Pancreas (tissue), 10 donors: ENCODE measurements at regions not wholly inside any gene's neighbourhood (a gene's known extent, or its start where the extent isn't known, plus 50 kb on each side); places are given as distances from the start of the nearest gene placed in this dataset.
"Not testable (repeated sequence)": the region's sequence is repeated elsewhere in the genome, so short reads cannot be mapped to it uniquely, and the experiment has no call there.

Source experiments
- ATAC-seq, 4 donors: fragments of 200-7000 bp; cut with Tn5 transposase; one replicate each; pipeline versions ENCODE4 v1.8.0 to v1.9.1; 2020; ENCODE audit warnings: mild to moderate bottlenecking in 4 of 4, moderate library complexity in 4 of 4
- DNase-seq, 6 donors: peaks; one replicate each; pipeline ENCODE4 v3.0.0-alpha.2; 2020
- FAIRE-seq: peaks from 2 replicates; lab custom pipeline; 2012; peaks lifted over from hg19 to GRCh38; lab: Jason Lieb, UNC
- H3K27ac ChIP-seq, 4 donors: fragments of 200-600 bp; sonication (generic); 1 replicate in 3 of 4; 2 replicates in 1 of 4; pipeline versions ENCODE4 v1.5.0 to v1.8.0; 2020
- H3K27me3 ChIP-seq, 4 donors: fragments of 200-600 bp; one replicate each; pipeline ENCODE4 v1.8.0; 2021
- H3K36me3 ChIP-seq, 3 donors: fragments of 200-600 bp; sonication (generic) in 1 of 3; one replicate each; pipeline versions ENCODE4 v1.5.0 to v1.8.0; 2020 to 2021
- H3K4me1 ChIP-seq, 3 donors: fragments of 200-600 bp; one replicate each; pipeline ENCODE4 v1.8.0; 2021
- H3K4me3 ChIP-seq, 4 donors: fragments of 200-600 bp; sonication (generic) in 2 of 4; one replicate each; pipeline versions ENCODE4 v1.5.0 to v1.8.0; 2020 to 2021
- H3K9me3 ChIP-seq, 4 donors: fragments of 200-600 bp; one replicate each; pipeline ENCODE4 v1.8.0; 2021
- WGBS, 2 donors: extraction: QIAGEN DNeasy Blood & Tissue Kit; methylation state at CpG; one replicate each; pipeline ENCODE4 v1.1.7; 2013; 5-methylcytosine and 5-hydroxymethylcytosine counted together
- intact Hi-C, 3 donors: fragments of 100-400 bp; cut with DNase I; formaldehyde crosslinking; loops; one replicate each; pipeline versions ENCODE4 v1.11.1 to v1.14.2; 2022
- TF ChIP-seq, protein P1 (sequence below), 4 donors: fragments of 200-600 bp; sonication (generic) in 3 of 4; IDR thresholded peaks; one replicate each; pipeline versions ENCODE4 v1.5.0 to v1.8.0; 2021; ENCODE audit warnings: antibody characterized with exemption in 4 of 4
- donor health status: healthy with polysubstance abuse.
- donor health status: DM: no; HTN: no; CAD: no; lungs with moderate emphysema.
- donor health status: DM: no; HTN: no; CAD: no.
- donor health status: control.
- donor health status: control.
- donor health status: Bipolar disorder and iron deficiency.
- donor health status: DM: yes; HTN: yes; CAD: no.
- donor health status: DM: no; HTN: no; CAD: no.
- donor health status: DM: no; HTN: no; CAD: no.
- donor health status: DM: yes; HTN: yes; CAD: no.

DNA sequence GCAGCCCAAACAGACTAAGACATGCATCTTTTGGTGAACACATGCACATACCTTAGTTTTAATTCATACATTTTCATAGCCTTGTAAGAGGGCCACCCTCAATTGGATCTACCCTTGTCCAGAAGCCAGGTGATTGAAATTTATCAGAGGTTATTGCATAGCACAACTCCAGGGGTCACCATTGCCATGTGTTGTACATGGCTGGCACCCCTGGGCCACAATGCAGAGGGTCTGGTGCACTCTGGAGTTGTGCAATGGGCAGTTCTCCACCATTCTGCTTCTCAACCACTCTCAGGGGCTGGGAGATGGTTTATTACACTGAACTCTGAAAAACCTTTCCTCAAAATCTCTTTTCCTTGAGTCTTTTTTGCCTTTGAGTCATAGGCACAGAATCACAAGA, 184.4 kb upstream of the CXorf66 start:
- H3K36me3 ChIP-seq: no peaks in the 10 kb centered on the region
- intact Hi-C loops: no loop called here
- TF ChIP-seq, protein P1, sequence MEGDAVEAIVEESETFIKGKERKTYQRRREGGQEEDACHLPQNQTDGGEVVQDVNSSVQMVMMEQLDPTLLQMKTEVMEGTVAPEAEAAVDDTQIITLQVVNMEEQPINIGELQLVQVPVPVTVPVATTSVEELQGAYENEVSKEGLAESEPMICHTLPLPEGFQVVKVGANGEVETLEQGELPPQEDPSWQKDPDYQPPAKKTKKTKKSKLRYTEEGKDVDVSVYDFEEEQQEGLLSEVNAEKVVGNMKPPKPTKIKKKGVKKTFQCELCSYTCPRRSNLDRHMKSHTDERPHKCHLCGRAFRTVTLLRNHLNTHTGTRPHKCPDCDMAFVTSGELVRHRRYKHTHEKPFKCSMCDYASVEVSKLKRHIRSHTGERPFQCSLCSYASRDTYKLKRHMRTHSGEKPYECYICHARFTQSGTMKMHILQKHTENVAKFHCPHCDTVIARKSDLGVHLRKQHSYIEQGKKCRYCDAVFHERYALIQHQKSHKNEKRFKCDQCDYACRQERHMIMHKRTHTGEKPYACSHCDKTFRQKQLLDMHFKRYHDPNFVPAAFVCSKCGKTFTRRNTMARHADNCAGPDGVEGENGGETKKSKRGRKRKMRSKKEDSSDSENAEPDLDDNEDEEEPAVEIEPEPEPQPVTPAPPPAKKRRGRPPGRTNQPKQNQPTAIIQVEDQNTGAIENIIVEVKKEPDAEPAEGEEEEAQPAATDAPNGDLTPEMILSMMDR (IDR thresholded peaks at IDR 0.05): no peak
- no peak for DNase-seq
- FAIRE-seq: no peak
- H3K27ac ChIP-seq: no peak overlapping the region
- no peaks in the 10 kb centered on the region for H3K9me3 ChIP-seq
- H3K27me3 ChIP-seq: no peaks in the 10 kb centered on the region
- no peak for ATAC-seq
- H3K4me3 ChIP-seq: no peak overlapping the region
- no peaks in the 10 kb centered on the region for H3K4me1 ChIP-seq

DNA sequence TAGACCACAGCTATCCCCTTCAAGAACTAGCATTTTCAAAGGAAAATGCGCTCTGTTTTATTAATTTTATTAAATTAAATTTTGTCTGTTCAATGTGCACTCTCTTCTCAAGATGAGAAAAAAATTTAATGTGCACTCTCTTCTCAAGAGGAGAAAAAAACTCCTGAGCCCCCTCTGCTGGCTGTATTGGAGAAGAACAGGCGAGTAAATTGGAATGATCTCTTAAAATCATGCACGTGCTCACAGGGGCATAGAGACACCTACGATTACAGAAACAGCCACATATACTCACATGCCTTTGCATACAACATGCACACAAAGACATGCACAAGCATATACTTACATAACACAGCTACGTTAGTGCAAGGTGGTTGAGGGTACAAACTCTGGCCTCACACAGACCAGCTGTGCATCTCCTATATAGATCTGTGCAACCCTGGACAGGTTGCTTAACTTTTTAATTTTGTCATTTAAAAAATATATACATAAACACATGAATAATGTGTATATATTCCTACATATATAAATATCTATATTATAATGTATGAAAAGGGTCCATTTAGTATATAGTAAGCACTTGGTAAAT, 176.2 kb upstream of the CXorf66 start:
- peak; percentile 92 for FAIRE-seq
- Histone ChIP-seq H3K27ac (no peak overlapping the region), H3K4me3 (no peak overlapping the region), H3K36me3 (no peaks in the 10 kb centered on the region), H3K27me3 (peaks cover 0 to 6% (median 0%) of the 10 kb centered on the region in 4 donors), H3K4me1 (no peaks in the 10 kb centered on the region), H3K9me3 (no peaks in the 10 kb centered on the region)
- intact Hi-C loops: no loop called here
- ATAC-seq: peak in 3 of 4 donors; percentile 64 to 73 (median 70)
- DNase-seq: peak in 1 of 6 donors; percentile 33
- TF ChIP-seq, protein P1 (IDR thresholded peaks at IDR 0.05): peak; percentile 34 to 66 (median 52)
- 1% methylated on average over 5 of the region's 5 CpGs for WGBS, 2 donors

DNA sequence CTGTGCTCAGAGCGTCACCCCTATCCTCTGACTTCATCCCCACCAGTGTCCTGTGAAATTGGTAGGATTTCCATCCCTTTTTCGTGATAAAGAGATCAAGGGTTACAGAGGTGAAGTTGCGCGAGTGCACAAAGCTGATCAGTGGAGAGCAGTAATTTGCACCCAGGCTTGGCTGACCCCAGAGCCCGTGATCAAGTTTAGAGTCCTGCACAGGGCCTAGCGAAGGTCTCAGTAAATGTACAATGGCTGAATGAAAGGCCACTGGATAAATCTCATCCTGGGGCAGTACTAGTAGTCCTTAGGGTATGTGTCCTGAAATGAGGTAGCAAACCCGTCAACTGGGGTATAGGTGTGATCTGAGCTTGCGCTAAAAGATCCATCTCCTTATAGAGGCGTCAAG, 173.2 kb upstream of the CXorf66 start:
- H3K27me3 ChIP-seq: peaks cover 0 to 22% (median 0%) of the 10 kb centered on the region in 4 donors
- FAIRE-seq, H3K4me3 ChIP-seq, H3K27ac ChIP-seq, DNase-seq, H3K9me3 ChIP-seq, ATAC-seq, H3K4me1 ChIP-seq, H3K36me3 ChIP-seq: not testable (repeated sequence)
- 77 to 88% methylated on average over 9 of the region's 9 CpGs for WGBS, 2 donors
- intact Hi-C loops: loop anchor here in 1 of 3 donors (10.0 kb wide), 1 partner anchor 54 kb away; no protein-coding TSS in a partner anchor

DNA sequence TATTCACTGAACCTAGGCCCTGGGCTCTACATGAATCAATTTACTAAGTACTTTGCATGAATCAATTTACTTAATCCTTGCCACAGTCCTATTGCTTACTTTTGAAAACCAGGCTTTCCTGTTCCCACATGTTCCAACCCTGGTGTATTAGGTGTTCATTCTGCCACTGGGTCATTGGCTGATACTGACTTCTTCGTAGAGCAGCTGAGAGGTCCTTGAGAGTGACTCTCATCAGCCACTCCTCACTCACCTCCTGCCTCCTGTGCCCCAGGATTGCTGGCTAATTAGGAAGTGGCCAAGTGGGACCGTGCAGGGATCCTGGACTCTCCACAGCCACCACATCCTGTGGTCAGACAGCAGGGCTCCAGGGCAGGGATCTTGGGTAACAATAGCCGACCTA, 172.7 kb upstream of the CXorf66 start:
- DNase-seq, H3K4me1 ChIP-seq, H3K9me3 ChIP-seq, FAIRE-seq, H3K36me3 ChIP-seq, H3K27ac ChIP-seq, ATAC-seq, H3K4me3 ChIP-seq: not testable (repeated sequence)
- intact Hi-C loops: loop anchor here in 1 of 3 donors (10.0 kb wide), 1 partner anchor 53 kb away; no protein-coding TSS in a partner anchor
- 40 to 100% methylated on average over 1 of the region's 3 CpGs for WGBS, 2 donors
- peaks cover 0 to 18% (median 0%) of the 10 kb centered on the region in 4 donors for H3K27me3 ChIP-seq

DNA sequence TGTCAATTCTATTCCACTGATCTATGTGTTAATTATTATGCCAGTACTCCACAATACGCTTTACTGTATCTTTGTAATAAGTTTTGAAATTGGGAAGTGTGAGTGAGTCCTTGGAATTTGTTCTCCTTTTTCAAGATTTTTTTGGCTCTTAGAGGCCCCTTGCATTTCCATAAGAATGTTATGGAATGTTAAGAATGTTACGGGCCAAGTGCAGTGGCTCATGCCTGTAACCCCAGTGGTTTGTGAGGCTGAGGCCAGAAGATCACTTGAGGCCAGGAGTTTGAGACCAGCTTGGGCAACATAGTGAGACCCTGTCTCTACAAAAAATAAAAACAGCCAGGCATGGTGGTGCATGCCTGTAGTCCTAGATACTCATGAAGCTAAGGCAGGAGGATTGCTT, 167.6 kb upstream of the CXorf66 start:
- no peak overlapping the region for H3K27ac ChIP-seq
- WGBS, 2 donors: 72 to 81% methylated on average over 2 of the region's 2 CpGs
- no peak overlapping the region for H3K4me3 ChIP-seq
- H3K9me3 ChIP-seq: no peaks in the 10 kb centered on the region
- H3K36me3 ChIP-seq: no peaks in the 10 kb centered on the region
- ATAC-seq (no peak), FAIRE-seq (no peak), DNase-seq (no peak)
- TF ChIP-seq, protein P1 (IDR thresholded peaks at IDR 0.05): no peak
- peaks cover 0 to 17% (median 0%) of the 10 kb centered on the region in 4 donors for H3K27me3 ChIP-seq
- H3K4me1 ChIP-seq: no peaks in the 10 kb centered on the region
- intact Hi-C loops: loop anchor here in 1 of 3 donors (10.0 kb wide), 1 partner anchor 48 kb away; no protein-coding TSS in a partner anchor

DNA sequence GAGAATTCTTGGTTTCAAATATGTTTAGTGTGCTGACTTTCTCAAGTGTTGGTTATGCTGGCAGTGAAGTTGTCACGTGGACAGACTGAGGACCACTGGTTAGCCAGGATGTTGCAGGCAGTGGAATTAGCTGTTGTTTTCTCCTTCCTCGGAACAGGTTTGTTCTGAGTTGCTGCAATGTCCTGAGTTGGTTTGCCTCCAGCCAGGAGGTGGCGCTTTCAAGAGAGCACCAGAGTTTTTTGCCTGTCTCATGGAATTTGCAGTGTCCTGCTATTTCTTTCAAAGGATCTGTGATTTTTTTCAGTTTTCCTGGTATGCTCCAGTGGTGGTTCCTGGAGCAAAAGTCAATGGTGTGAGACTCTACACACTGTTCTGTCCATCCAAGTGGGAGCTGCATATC, 158.1 kb upstream of the CXorf66 start:
- Histone ChIP-seq H3K4me1 (no peaks in the 10 kb centered on the region), H3K27me3 (no peaks in the 10 kb centered on the region), H3K27ac (no peak overlapping the region), H3K9me3 (no peaks in the 10 kb centered on the region), H3K4me3 (no peak overlapping the region), H3K36me3 (no peaks in the 10 kb centered on the region)
- TF ChIP-seq, protein P1 (IDR thresholded peaks at IDR 0.05): no peak
- intact Hi-C loops: no loop called here
- FAIRE-seq: no peak
- no peak for DNase-seq
- 8 to 16% methylated on average over 3 of the region's 3 CpGs for WGBS, 2 donors
- ATAC-seq: no peak

DNA sequence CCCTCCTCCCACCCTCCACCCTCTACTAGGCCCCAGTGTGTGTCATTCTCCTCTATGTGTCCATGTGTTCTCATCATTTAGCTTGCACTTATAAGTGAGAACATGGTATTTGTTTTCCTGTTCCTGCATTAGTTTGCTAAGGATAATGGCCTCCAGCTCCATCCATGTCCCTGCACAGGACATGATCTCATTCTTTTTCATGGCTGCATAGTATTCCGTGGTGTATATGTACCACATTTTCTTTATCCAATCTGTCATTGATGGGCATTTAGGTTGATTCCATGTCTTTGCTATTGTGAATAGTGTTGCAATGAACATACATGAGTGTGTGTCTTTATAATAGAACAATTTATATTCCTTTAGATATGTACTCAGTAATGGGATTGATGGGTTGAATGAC, 148.7 kb upstream of the CXorf66 start:
- not testable (repeated sequence) for FAIRE-seq, ATAC-seq

More for the DNA sequence above, 148.7 kb upstream of the CXorf66 start:
- H3K4me3 ChIP-seq, H3K36me3 ChIP-seq, H3K9me3 ChIP-seq, H3K4me1 ChIP-seq, H3K27ac ChIP-seq, intact Hi-C loops, DNase-seq: not testable (repeated sequence)
- WGBS, 2 donors: 67 to 77% methylated on average over 1 of the region's 1 CpG
- peaks cover 0 to 20% (median 4%) of the 10 kb centered on the region in 4 donors for H3K27me3 ChIP-seq
